ENCODE measurements at regions not wholly inside any gene's neighbourhood (a gene's known extent, or its start where the extent isn't known, plus 50 kb on each side); places are given as distances from the start of the nearest gene placed in this dataset.

GRCh38 chr10:14394179-14394578 lies 63.5 kb upstream of the FRMD4A start:
- TF ChIP-seq CTCF (conservative IDR thresholded peaks at IDR 0.05; ENCODE audit: low read length) (no peak), EZH2phosphoT487 (IDR thresholded peaks at IDR 0.05; ENCODE audit: borderline replicate concordance, low read depth, low read length) (no peak)

Data from OCI-LY7 (cell line).